ENCODE measurements at regions not wholly inside any gene's neighbourhood (a gene's known extent, or its start where the extent isn't known, plus 50 kb on each side); places are given as distances from the start of the nearest gene placed in this dataset.
A peak's percentile ranks its signal among the peaks of the same experiment; 100 is the strongest.

- DNase-seq (ENCODE audit: low spot score): no peak
Observed at GRCh38 chr5:135204151-135204600, 170.1 kb upstream of the PITX1 start.

GRCh38 chr5:135203593-135204036 is 169.6 kb upstream of the PITX1 start:
- DNase-seq (ENCODE audit: low spot score): no peak

GRCh38 chr5:135203019-135203418 is 169.0 kb upstream of the PITX1 start:
- DNase-seq (ENCODE audit: low spot score): no peak

GRCh38 chr5:135199919-135200318 is 165.9 kb upstream of the PITX1 start:
- DNase-seq (ENCODE audit: low spot score): no peak

GRCh38 chr5:135196483-135196882 is 162.5 kb upstream of the PITX1 start:
- DNase-seq (ENCODE audit: low spot score): no peak

- DNase-seq (ENCODE audit: low spot score): no peak
Observed at GRCh38 chr5:135195270-135195608, 161.2 kb upstream of the PITX1 start.

- no peak for DNase-seq (ENCODE audit: low spot score)
Observed at GRCh38 chr5:135194573-135195269, 160.7 kb upstream of the PITX1 start.

DNA sequence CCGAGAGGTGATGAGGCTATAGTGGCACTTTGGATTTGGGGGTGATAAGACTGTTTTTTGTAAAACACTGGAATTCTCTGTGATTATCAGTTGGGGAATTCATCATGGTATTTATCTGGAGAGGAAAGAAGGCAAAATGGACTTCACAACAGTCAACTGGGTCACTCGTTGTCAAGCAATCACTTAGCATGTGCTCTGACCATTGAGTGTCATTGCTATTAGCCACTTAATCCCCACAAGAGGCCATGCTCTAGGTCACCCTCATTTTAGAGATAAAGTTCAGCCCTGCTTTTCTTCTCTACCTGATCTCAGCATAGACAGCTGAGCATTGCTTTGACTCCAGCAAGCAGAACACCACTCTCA is 160.1 kb upstream of the PITX1 start:
- no peak for DNase-seq (ENCODE audit: low spot score)

GRCh38 chr5:135193213-135194125 is 159.4 kb upstream of the PITX1 start:
- DNase-seq (ENCODE audit: low spot score): no peak

DNA sequence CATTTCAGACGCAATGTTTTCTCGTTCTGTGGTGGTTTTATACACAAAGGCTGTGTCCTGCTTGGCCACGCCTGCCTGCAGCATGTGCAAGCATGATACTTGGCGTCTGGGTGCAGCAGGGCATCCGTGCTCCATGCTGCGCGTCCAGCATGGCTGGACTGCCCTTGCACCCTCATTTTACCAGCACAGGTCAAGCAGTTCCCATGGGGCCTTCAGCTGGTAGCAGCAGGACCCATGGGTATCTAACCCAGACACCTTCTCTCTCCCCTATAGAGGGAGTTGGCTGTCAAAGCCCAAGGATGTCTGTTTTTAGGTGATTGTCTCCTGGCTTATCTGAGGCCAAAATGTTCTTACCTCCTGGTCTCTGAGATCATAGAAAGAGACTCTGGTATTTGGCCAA is 158.3 kb upstream of the PITX1 start:
- DNase-seq (ENCODE audit: low spot score): no peak

GRCh38 chr5:135191084-135191826 is 157.2 kb upstream of the PITX1 start:
- DNase-seq (ENCODE audit: low spot score): peak; percentile 79

- DNase-seq (ENCODE audit: low spot score): no peak
Observed at GRCh38 chr5:135190416-135191083, 156.5 kb upstream of the PITX1 start.

- DNase-seq (ENCODE audit: low spot score): no peak
Observed at GRCh38 chr5:135189024-135189423, 155.0 kb upstream of the PITX1 start.

DNA sequence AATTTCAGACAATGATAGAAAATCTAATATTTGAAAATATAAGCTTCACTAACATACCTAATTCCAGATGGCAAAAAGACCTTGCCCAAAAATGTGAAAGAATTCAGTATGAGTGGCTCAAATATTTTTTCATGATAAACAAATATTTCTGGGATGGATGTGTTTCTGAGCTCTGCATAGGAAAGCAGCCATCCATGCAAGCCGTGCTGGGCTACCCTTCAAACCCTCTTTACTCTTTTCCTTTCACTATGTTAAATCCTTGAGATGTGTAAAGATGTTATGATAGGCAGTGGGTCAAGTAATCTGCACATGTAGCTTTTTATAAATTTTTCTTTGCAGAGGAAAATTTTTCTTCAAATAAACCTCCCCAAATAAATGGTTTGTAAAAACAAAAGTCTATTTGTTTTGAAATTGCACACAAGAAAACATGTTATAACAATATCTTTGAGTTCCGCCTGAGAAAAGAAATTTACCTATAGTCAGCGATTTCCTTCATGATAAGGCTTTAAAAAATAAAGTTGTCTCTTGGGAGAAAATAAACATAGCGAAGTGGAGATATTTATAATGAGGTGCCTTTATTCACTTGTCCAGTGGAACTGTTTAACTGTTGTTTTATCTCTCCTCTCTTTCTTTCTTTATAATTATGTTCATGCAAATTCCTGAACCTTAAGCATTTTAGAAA is 154.3 kb upstream of the PITX1 start:
- no peak for DNase-seq (ENCODE audit: low spot score)

DNA sequence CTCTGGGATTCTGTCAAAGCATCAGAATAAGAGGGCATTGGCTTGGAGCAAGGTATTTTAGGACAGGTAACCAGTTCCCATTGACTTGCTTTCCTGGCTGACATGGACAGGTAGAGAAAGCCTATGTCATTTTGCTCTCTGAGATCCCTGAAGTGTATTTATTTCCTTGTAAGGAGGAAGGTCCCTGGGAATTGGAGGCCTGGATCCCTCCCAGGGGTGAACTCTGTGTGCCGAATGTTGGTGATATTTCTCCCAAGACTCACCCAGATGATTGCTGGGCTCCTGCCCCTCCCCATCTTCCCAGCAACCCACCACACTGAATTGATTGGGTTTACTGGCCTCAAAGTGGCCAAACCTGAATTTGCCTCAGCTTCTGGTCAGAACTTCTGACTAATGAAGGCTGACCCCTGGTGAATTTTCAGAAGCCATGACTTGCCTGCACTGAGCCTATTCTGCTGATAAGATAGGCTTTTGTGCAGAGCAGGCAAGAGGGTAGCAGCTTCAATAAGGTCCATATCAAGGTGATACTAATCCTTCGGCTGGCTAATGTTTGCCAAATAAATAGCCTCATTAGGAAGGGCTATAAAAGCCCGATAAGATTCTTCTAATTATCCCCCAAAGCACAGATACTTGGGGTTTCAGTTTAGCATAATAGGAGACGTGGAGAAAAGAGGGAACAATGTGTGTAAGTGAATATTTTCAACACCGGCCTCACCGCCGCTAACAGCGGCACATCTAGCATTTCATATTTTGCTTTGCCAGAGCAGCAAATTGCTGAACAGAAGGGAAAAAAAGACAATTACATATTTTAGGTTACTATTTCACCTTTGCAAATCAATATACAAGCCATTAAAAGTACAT is 152.9 kb upstream of the PITX1 start:
- DNase-seq (ENCODE audit: low spot score): no peak

- peak; percentile 70 for DNase-seq (ENCODE audit: low spot score)
Observed at GRCh38 chr5:135185481-135186065, 151.5 kb upstream of the PITX1 start.

- no peak for DNase-seq (ENCODE audit: low spot score)
Observed at GRCh38 chr5:135184646-135185045, 150.6 kb upstream of the PITX1 start.

DNA sequence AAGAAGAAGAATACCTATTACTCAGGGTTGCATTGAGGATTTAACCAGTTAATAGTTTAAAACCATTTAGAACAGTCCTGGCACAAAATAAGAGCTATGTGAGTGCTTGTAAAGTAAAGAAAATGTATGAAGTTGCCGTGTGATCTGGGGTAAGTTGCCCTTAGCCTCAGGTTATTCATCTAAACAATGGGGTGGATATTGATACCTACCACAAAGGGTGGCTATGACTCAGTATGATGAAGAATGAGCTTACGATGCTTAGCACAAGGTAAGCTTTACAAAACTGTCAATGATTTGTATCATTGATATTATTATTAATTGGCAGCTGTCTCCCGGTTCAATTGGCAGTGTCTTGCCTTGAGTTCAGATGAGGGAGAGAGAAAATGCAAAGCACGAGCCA is 149.4 kb upstream of the PITX1 start:
- no peak for DNase-seq (ENCODE audit: low spot score)

DNA sequence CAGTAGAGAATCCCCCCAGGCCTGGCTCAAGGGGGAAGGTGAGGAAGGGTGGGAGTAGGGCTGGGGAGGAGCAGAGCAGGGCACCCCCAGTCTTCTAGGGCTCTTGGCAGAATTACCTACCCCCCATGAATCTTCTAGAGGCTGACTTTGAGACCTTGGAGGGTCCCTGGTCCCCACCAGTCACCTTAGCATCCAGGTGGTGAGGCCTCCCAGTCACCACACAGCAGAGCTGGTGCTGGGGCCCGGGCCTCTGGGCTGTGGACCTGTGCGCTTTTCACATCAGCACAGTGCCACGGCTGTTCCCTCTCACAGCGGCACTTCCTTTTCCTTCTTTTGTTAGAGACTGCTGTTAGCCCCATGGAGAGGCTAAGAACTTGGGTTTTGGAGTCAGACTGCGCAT is 148.6 kb upstream of the PITX1 start:
- DNase-seq (ENCODE audit: low spot score): no peak

DNA sequence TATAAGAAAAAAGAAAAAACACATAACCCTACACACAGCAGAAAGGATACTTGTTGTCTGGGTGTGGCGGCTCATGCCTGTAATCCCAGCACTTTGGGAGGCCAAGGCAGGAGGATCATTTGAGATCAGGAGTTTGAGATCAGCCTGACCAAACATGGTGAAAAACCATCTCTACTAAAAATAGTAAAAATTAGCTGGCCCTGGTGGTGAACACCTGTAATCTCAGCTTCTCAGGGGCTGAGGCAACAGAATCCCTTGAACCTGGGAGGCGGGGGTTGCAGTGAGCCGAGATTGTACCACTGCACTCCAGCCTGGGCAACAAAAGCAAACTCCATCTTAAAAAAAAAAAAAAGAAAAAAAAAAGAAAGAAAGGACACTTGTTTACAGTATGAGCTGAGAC is 147.6 kb upstream of the PITX1 start:
- no peak for DNase-seq (ENCODE audit: low spot score)

Measured in Ammon's horn (tissue), 1 donor.